PC-3 (cell line): ENCODE measurements at regions not wholly inside any gene's neighbourhood (a gene's known extent, or its start where the extent isn't known, plus 50 kb on each side); places are given as distances from the start of the nearest gene placed in this dataset.

Experiments
- ATAC-seq: fragments of 200-7000 bp; cut with Tn5 transposase; 2 replicates; pipeline ENCODE4 v1.9.1; 2020; ENCODE audit warnings: mild to moderate bottlenecking, moderate library complexity
- BruUV-seq: library from RNA; stranded (reverse); fragments of 400-500 nt; replicated peaks from 2 replicates; lab custom pipeline; 2021; lab: Mats Ljungman, UMichigan
- CTCF ChIA-PET: fragments of 300-600 bp; sonication (Branson Sonifier 250); formaldehyde crosslinking; loops from one replicate; lab custom pipeline; 2022; ENCODE audit warnings: antibody characterized with exemption; lab: Charles Lee
- POLR2A ChIA-PET: fragments of 300-600 bp; sonication (Branson Sonifier 250); formaldehyde crosslinking; loops from one replicate; lab custom pipeline; 2022; ENCODE audit warnings: antibody characterized with exemption; ENCODE audit not compliant: unreplicated experiment; lab: Charles Lee
- DNase-seq: peaks from one replicate; pipeline ENCODE4 v3.0.0-alpha.2; 2015
- H2AFZ ChIP-seq: fragments of 300-600 bp; sonication (generic); 2 replicates; pipeline ENCODE4 v1.6.0; 2016; ENCODE audit warnings: antibody characterized with exemption, low read length
- H3F3A ChIP-seq: fragments of 300-600 bp; sonication (generic); one replicate; pipeline ENCODE4 v1.6.0; 2017; ENCODE audit warnings: antibody characterized with exemption, low read length, control low read depth, mild to moderate bottlenecking; ENCODE audit not compliant: unreplicated experiment
- H3K27ac ChIP-seq: fragments of 300-600 bp; sonication (generic); 2 replicates; pipeline ENCODE4 v1.5.1; 2016; ENCODE audit warnings: mild to moderate bottlenecking, low read length
- H3K27me3 ChIP-seq: fragments of 300-600 bp; sonication (generic); 2 replicates; pipeline ENCODE4 v1.6.1; 2016; ENCODE audit warnings: low read length, mixed read lengths
- H3K36me3 ChIP-seq: fragments of 300-600 bp; sonication (generic); 2 replicates; pipeline ENCODE4 v1.6.1; 2016; ENCODE audit warnings: low read depth, mixed run types, low read length, mixed read lengths
- H3K4me1 ChIP-seq: fragments of 300-600 bp; sonication (generic); 2 replicates; pipeline ENCODE4 v1.5.1; 2016; ENCODE audit warnings: low read length; ENCODE audit not compliant: insufficient read depth
- H3K4me2 ChIP-seq: fragments of 300-600 bp; sonication (generic); 2 replicates; pipeline ENCODE4 v1.6.0; 2016; ENCODE audit warnings: low read length
- H3K4me3 ChIP-seq: fragments of 300-600 bp; sonication (generic); 2 replicates; pipeline ENCODE4 v1.5.1; 2016; ENCODE audit warnings: mild to moderate bottlenecking, low read length, mixed read lengths
- H3K79me2 ChIP-seq: fragments of 300-600 bp; sonication (generic); 2 replicates; pipeline ENCODE4 v1.6.1; 2017; ENCODE audit warnings: low read length, mixed read lengths
- H3K9ac ChIP-seq: fragments of 300-600 bp; sonication (generic); 2 replicates; pipeline ENCODE4 v1.6.0; 2016; ENCODE audit warnings: mild to moderate bottlenecking, low read length
- H3K9me2 ChIP-seq: fragments of 300-600 bp; sonication (generic); replicated peaks from 2 replicates; pipeline ENCODE4 v1.6.1; 2016; ENCODE audit warnings: mixed run types, low read length, mixed read lengths
- H3K9me3 ChIP-seq: fragments of 300-600 bp; sonication (generic); 2 replicates; pipeline ENCODE4 v1.6.1; 2016; ENCODE audit warnings: low read length, mixed read lengths
- H4K20me1 ChIP-seq: fragments of 300-600 bp; sonication (generic); 2 replicates; pipeline ENCODE4 v1.6.1; 2016; ENCODE audit warnings: low read length, mixed read lengths
- EZH2 ChIP-seq: fragments of 300-600 bp; sonication (generic); IDR thresholded peaks from one replicate; pipeline ENCODE4 v1.6.1; 2017; ENCODE audit warnings: antibody characterized with exemption, mild to moderate bottlenecking, low read length; ENCODE audit not compliant: unreplicated experiment
- EZH2phosphoT487 ChIP-seq: fragments of 300-600 bp; sonication (generic); IDR thresholded peaks from 2 replicates; pipeline ENCODE4 v1.6.1; 2018; ENCODE audit warnings: mild to moderate bottlenecking, antibody characterized with exemption, low read length, borderline replicate concordance
- intact Hi-C: fragments of 100-400 bp; cut with micrococcal nuclease; formaldehyde crosslinking; loops from 2 replicates; pipeline ENCODE4 v1.9.0; 2023
- TF ChIP-seq, protein P1 (sequence below): fragments of 300-600 bp; sonication (generic); conservative IDR thresholded peaks from 2 replicates; pipeline ENCODE4 v1.5.1; 2017; ENCODE audit warnings: antibody characterized with exemption, low read depth, mild to moderate bottlenecking, low read length

DNA sequence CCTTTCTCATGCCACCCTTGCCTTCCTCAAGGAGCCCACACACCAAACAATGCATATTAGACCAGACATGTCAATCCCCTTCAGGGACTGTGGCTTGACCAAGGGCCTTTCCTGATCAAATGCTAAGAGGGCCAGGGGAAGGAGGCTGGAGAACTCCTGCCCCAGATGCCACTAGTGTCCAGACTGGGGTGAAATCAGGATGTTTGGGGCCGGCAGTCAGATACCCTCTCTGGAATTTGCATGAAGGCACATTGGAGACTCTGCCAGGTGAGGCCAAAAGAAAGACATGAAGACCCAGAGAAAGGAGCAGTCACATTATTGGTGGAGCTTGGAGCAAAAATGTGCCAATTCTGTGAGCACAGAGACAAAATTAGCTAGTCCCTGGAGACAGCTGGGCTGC, 154.1 kb downstream of the TLE3 start:
- peaks cover 28% of the 10 kb centered on the region for H3K27me3 ChIP-seq
- H3K9me3 ChIP-seq = no peaks in the 10 kb centered on the region
- H3K9ac ChIP-seq = no peak overlapping the region
- no peaks in the 10 kb centered on the region for H4K20me1 ChIP-seq
- no peaks in the 10 kb centered on the region for H3K79me2 ChIP-seq
- H3K27ac ChIP-seq = no peak overlapping the region
- DNase-seq (no peak), ATAC-seq (no peak)
- H3K36me3 ChIP-seq = no peaks in the 10 kb centered on the region
- intact Hi-C loops = no loop called here
- H3K4me1 ChIP-seq = no peaks in the 10 kb centered on the region
- no TSS peak for BruUV-seq
- ChIA-PET POLR2A (no interaction called here), CTCF (no interaction called here)
- no peaks in the 10 kb centered on the region for H3F3A ChIP-seq
- no peaks in the 10 kb centered on the region for H3K9me2 ChIP-seq
- no peak overlapping the region for H2AFZ ChIP-seq
- H3K4me3 ChIP-seq = no peak overlapping the region
- H3K4me2 ChIP-seq = no peak overlapping the region
- TF ChIP-seq EZH2phosphoT487 (no peak), EZH2 (no peak)
- TF ChIP-seq, protein P1, sequence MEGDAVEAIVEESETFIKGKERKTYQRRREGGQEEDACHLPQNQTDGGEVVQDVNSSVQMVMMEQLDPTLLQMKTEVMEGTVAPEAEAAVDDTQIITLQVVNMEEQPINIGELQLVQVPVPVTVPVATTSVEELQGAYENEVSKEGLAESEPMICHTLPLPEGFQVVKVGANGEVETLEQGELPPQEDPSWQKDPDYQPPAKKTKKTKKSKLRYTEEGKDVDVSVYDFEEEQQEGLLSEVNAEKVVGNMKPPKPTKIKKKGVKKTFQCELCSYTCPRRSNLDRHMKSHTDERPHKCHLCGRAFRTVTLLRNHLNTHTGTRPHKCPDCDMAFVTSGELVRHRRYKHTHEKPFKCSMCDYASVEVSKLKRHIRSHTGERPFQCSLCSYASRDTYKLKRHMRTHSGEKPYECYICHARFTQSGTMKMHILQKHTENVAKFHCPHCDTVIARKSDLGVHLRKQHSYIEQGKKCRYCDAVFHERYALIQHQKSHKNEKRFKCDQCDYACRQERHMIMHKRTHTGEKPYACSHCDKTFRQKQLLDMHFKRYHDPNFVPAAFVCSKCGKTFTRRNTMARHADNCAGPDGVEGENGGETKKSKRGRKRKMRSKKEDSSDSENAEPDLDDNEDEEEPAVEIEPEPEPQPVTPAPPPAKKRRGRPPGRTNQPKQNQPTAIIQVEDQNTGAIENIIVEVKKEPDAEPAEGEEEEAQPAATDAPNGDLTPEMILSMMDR = no peak

DNA sequence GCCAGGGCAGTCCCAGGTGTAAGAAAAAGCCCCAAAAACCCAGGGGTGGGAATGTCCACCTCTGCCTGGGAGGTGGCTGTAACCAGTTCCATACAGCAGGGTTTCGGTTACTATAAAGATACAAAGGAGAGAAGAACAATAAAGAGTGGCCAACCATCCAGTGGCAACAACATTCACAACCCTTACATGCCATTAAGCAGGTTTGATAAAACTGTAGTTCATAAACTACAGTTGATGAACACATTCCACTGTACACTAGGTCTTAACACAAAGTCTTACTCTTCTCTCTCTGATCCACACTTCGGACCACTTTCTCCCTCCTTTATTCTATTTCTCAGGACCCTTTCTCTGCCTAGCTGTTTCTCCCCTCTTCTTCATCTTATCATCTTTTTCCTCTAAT, 152.0 kb downstream of the TLE3 start:
- POLR2A ChIA-PET = no interaction called here
- TF ChIP-seq EZH2 (no peak), EZH2phosphoT487 (no peak)
- TF ChIP-seq, protein P1 = no peak

DNA sequence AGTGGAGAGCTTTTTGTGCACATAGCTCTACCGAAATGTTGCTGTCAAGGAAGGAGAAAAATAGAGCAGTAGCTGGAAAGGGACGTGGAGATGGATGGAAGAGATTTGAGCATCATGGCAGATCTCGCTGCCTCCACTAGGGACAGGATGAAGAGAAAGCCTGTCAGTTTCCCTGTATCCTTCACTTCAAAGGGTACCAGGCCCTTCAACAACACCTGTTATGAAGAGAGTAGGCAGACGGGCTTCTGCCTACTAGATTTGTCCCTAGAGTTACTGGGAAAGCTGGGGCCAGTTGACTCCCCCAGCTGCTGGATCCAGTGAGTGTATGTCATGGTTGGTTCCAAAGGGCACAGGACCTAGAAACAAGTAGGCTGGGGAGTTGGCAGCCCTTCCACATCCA, 150.8 kb downstream of the TLE3 start:
- Histone ChIP-seq H3K9me3 (no peaks in the 10 kb centered on the region), H3K36me3 (no peaks in the 10 kb centered on the region), H3K27ac (no peak overlapping the region), H3K4me2 (no peak overlapping the region), H3K4me3 (no peak overlapping the region), H3F3A (no peaks in the 10 kb centered on the region), H4K20me1 (no peaks in the 10 kb centered on the region), H3K4me1 (no peaks in the 10 kb centered on the region), H3K79me2 (no peaks in the 10 kb centered on the region), H2AFZ (no peak overlapping the region), H3K9me2 (no peaks in the 10 kb centered on the region), H3K9ac (no peak overlapping the region), H3K27me3 (peaks cover 28% of the 10 kb centered on the region)
- no TSS peak for BruUV-seq
- CTCF ChIA-PET = no interaction called here
- ATAC-seq = no peak
- DNase-seq = no peak
- POLR2A ChIA-PET = no interaction called here
- intact Hi-C loops = no loop called here
- TF ChIP-seq, protein P1 = no peak
- TF ChIP-seq EZH2 = no peak
- no peak for TF ChIP-seq EZH2phosphoT487

More for the DNA sequence above, 152.0 kb downstream of the TLE3 start:
- no peak for ATAC-seq
- Histone ChIP-seq H3K27me3 (peaks cover 28% of the 10 kb centered on the region), H3K36me3 (no peaks in the 10 kb centered on the region), H3K79me2 (no peaks in the 10 kb centered on the region), H3K9me2 (no peaks in the 10 kb centered on the region), H3K9me3 (no peaks in the 10 kb centered on the region), H3K4me3 (no peak overlapping the region), H3K27ac (no peak overlapping the region), H2AFZ (no peak overlapping the region), H3K4me1 (no peaks in the 10 kb centered on the region), H3K4me2 (no peak overlapping the region), H3F3A (no peaks in the 10 kb centered on the region), H3K9ac (no peak overlapping the region), H4K20me1 (no peaks in the 10 kb centered on the region)
- DNase-seq = no peak
- no TSS peak for BruUV-seq
- intact Hi-C loops = no loop called here
- CTCF ChIA-PET = no interaction called here
